RCC 7860 (cell line): ENCODE measurements at regions not wholly inside any gene's neighbourhood (a gene's known extent, or its start where the extent isn't known, plus 50 kb on each side); places are given as distances from the start of the nearest gene placed in this dataset.

Experiments used
- DNase-seq: peaks from one replicate; pipeline ENCODE4 v3.0.0-alpha.2; 2015; ENCODE audit warnings: low spot score
- FAIRE-seq: peaks from 2 replicates; lab custom pipeline; 2012; peaks lifted over from hg19 to GRCh38; lab: Jason Lieb, UNC

DNA sequence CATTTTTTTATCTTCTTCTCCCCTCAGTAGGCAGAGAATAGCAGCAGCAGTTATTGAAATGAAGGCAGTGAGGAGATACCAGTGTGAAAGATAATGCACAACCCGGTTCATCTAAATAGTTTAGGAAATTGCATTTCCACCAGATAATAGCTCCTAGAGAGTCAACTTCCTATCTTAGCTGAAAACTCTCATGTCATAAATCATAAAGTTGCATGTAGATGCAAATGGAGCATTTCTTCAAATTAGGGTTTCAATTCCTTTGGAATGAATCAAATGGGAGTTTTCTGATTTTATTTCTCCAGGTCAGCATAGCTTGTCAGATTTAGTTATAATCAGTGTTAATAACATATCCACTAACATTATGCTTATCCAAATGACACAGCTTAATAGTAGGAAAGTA is 335.3 kb downstream of the CNTNAP4 start:
- no peak for DNase-seq
- FAIRE-seq: no peak

DNA sequence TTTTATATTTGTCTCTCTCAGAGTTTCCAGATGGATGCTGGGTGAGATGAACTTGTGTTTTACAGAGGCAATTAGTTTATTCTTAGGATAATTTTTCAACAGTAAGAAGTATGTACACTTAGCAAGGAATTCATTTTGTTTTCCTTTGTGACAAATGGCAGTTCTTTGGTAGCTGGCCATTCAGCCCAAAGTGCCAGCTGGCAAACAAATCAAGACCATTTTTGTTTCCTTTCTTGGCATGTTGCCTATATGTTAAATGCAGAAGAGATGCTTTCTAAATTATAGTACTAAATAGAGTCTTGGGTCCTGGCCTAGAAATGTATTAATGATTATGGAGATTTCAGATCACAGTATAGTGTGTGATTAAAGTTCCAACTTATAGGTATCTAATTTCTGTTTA is 337.1 kb downstream of the CNTNAP4 start:
- DNase-seq (no peak), FAIRE-seq (no peak)

DNA sequence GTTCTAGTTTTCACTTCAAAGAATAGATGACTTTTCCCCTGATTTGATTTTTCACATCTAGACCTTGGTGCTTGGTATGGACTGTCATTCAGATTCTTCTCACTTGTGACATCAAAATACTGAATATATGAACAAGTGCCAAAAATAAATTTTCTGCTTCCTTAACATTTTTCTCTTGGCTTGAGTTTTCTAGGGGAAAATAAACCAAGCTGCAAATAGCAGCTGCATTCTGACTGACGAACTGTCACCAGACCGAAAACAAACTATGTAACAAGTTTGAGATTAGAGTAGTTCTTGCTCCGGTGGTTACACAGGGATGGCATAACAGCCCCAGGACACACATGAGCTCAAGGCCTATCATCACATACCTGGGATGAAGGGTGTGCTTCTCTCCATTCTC is 345.7 kb downstream of the CNTNAP4 start:
- FAIRE-seq (no peak), DNase-seq (no peak)

DNA sequence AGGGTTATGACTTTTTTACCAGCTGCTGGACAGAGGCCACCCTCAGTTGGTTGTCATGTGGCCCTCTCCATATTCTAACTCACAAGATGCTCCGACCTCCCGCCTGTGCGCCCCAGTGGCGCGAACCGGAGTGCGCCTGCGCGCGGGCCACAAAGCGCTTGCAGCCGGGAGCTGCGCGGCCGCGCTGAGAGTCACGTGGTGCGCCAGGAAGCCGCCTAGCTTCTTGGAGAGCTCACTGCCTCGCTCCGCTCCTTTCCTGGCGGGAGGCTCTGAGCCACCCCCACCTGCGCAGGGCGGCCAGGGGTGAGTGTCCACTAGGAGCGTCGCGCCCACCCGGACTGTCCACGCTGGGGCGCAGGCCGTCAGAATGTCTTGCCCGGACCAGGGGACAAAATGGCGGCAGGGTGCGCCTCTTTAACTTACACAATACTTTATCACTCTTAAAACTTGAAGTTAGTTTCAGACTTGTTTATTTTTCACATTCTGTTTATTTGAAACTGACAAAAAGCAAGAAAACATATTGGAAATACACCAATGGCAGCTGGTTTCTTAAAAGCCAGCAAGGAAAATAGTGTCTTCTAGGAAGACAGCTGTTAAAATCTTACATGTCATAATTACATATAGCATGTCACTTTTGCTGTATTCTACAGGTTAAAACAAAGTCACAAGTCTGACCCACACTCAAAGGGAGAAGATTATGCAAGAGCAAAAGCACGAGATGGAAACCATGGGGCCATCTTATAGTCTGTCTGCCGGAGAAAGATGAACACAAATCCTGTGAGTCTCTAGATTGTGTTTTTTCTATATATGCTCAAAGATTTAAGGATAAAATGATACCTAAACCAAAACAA is 357.9 kb downstream of the CNTNAP4 start:
- DNase-seq: no peak
- no peak for FAIRE-seq

DNA sequence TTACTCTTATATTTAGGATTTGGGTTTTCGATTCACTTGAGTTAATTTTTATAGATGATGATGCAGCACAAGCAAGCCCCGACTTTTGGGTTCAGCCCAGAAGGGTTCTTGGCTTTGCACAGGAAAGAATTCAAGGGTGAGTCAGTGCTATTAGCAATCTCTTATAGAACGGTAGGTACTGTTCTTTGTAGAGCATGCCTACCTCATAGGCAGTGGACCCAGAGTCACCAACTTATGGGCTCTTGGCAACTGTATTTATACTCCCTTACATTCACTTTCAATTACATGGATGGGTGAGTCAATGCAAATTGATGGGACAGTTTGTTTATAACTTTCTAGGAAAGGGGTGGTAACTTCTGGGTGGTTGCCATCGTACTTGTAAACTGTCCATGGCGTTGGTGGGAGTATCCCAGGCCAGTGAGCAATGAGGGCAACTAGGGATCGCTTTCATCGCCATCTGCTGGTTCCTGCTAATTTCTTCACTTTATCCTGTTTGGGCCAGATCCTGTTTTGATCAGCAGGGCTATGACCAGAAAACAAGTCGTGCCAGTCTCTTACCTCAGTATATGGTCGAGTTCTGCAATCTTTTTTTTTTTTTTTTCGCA is 362.6 kb downstream of the CNTNAP4 start:
- no peak for DNase-seq
- no peak for FAIRE-seq

GRCh38 chr16:76650582-76650981 is 373.4 kb downstream of the CNTNAP4 start:
- DNase-seq: no peak

DNA sequence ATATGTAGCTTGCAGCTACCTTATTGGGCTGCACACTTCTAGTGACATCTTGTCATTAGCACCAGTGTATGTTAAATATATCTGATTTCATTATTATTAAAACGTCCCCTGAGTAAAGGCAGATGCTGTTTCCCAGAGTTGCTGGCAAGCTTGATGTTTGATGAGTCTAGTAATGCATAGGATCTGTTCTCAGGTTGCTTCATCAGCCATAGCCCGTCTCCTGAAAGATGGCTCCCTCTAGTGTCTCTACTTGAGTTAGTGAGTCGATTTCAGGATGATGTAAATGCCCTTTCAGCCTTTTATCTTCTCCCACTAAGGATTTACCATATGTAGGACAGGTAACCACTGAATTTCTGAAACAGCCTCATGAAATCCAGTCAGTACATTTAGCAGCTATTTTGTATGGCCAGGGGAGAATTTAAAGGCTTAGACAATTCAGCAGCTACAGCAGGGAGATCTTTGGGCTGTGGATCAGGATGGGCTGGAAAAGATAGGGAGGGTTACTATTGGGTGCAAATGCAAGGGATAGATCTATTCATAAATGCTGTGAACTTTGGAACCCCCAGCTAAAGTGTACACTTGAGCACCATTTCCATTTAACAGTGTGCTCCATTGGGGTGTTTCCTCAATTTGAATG is 376.3 kb downstream of the CNTNAP4 start:
- DNase-seq (peak; percentile 27), FAIRE-seq (no peak)

More at GRCh38 chr16:76650582-76650981, 373.4 kb downstream of the CNTNAP4 start:
- FAIRE-seq: no peak

- FAIRE-seq (no peak), DNase-seq (no peak)
Observed at GRCh38 chr16:76654088-76654820, 377.1 kb downstream of the CNTNAP4 start.

- DNase-seq (no peak), FAIRE-seq (no peak)
Observed at GRCh38 chr16:76656994-76657393, 379.8 kb downstream of the CNTNAP4 start.

- DNase-seq (no peak), FAIRE-seq (no peak)
Observed at GRCh38 chr16:76661691-76662235, 384.6 kb downstream of the CNTNAP4 start.

- FAIRE-seq: no peak
- no peak for DNase-seq
Observed at GRCh38 chr16:76665571-76666275, 388.5 kb downstream of the CNTNAP4 start.

DNA sequence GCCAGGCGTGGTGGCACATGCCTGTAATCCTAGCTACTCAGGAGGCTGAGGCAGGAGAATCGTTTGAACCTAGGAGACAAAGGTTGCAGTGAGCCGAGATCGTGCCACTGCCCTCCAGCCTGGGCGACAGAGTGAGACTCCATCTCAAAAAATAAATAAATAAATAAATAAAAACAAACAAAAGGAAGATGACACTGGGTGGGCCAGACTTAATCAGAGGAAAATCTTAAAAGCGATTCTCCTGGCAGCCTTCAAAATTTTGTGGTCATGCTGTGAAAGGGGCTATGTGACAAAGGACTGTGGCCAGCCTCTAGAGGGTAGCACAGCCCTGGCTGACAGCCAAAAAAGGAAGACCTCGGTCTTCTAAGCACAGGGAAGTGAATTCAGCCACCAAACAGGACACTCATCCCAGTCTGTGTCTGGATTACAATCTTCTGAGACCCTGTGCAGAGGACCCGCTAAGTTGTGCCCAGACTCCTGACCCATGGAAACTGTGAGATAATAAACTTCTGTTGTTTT is 391.1 kb downstream of the CNTNAP4 start:
- DNase-seq: no peak
- no peak for FAIRE-seq

DNA sequence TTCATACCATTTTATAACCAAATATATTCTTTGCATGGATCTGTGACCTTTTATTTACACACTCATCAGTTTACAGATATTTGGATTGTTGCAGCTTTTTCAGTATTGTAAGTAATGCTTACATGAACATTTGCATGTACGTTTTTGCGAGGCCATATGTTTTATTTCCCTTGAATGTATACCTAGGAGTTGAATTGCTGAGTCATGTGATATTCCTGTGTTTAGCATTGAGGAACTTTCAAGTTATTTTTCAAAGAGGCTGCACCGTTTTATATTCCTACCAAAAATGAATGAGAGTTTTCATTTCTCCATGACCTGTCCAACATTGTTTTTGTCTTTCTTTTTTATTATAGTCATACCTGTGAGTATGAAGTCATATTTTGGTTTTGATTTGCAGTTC is 392.1 kb downstream of the CNTNAP4 start:
- no peak for DNase-seq
- no peak for FAIRE-seq

DNA sequence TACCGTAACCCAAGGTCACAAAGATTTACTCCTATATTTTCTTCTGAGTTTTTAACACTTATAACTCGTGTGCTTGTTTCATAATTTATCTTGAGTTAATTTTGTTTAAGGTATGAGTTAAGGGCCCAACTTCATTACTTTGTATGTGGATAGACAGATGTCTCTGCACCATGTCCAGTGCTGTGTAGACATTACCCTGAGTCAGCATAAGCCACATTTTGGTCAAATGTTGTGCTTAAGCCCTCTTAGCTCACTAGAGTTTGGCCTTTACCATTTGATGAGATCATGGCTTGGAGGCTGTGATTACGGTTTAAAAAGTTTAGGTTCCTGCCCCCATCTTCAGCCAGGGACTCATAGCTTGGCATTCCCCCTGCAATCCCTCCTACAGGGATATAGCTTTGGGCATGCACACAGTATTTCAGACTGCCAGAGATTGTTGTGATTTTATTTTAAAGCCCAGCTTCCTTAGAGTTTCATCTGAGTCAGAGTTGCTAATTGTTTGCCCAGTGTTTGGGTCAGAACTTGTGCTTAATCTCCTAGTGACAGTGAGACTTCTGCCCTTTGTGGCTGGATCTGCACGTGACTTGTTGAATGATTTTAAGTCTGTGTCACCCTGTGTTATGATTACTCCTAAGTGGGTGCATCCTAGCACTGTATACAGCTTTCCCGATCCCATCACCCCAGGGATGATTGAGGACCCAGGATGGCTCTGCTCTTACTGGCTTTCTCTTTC is 393.1 kb downstream of the CNTNAP4 start:
- FAIRE-seq (no peak), DNase-seq (peak; percentile 18)

DNA sequence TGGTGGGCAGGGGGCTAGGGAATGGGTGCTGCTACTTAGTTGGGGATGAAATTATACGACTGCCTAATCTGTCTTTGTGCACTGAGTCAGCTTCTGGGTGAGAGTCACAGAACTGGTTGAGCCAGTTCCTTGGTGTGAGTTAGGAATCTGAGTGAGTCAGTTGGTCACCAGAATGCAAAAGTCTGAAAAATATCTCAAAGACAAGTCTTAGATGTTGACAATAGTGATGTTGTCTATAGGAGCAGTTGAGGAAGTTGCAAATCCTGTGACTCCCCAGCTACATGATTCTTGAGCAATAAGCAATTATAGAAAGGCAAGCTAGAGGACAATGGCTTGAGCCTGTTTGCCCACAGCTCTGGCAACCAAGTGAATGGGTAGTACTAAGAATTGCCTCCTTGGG is 399.2 kb downstream of the CNTNAP4 start:
- DNase-seq (no peak), FAIRE-seq (no peak)

- no peak for DNase-seq
- no peak for FAIRE-seq
Observed at GRCh38 chr16:76681296-76681695, 404.1 kb downstream of the CNTNAP4 start.

DNA sequence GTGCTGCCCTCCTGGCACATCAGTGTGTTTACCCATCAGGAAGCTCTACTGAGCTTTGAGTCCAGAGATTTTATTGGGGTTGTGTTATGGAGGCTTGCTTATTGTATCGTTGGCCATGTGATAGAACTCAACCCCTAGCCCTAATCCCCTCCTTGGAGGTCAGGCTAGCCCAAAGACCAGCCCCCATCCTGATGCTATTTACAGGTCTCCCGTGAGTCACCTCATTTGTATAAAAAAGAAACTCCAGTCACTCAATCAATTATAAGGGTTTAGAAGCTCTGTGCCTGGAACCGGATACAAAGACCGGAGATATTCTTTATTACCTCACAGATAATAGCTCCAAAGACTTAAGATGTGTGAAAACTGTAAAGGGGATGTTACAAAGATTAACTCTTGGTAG is 405.9 kb downstream of the CNTNAP4 start:
- FAIRE-seq: no peak
- DNase-seq: no peak

DNA sequence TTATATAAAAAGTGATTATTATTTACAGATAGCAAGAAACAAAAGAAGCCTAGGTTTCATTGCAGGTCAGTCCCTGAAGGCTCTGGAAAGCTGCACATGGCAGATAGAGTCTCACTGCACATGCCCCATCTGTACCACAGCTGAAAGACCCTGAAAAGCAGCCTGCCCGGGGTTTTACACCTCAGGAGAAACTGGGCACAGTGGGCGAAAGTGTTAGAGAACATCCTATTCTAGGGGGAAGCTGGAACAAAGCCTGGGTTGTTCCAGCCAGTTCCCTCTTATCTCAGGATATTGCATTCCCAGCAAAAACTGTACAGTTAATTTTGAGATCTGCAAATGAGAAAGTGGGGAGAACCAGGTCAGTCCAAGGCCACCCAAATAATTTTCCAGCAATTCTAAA is 419.7 kb downstream of the CNTNAP4 start:
- FAIRE-seq: no peak

GRCh38 chr16:76705892-76706291 is 428.7 kb downstream of the CNTNAP4 start:
- DNase-seq (no peak), FAIRE-seq (peak; percentile 60)

More for the DNA sequence above, 419.7 kb downstream of the CNTNAP4 start:
- no peak for DNase-seq
